Posterior cingulate gyrus (tissue), 11 donors: ENCODE measurements at regions not wholly inside any gene's neighbourhood (a gene's known extent, or its start where the extent isn't known, plus 50 kb on each side); places are given as distances from the start of the nearest gene placed in this dataset.

Experiments
- DNase-seq, 10 donors: peaks; one replicate each; pipeline versions ENCODE4 v3.0.0 to v3.0.0-alpha.2; 2020 to 2021; ENCODE audit warnings: mixed read lengths in 3 of 10
- intact Hi-C: fragments of 100-400 bp; cut with DNase I; formaldehyde crosslinking; loops from one replicate; pipeline ENCODE4 v1.15.1; 2023

- DNase-seq: no peak
- intact Hi-C loops: no loop called here
Measured at GRCh38 chr1:237998581-237998980, 107.9 kb upstream of the ZP4 start.

GRCh38 chr1:237983496-237983895 lies 92.8 kb upstream of the ZP4 start:
- intact Hi-C loops: no loop called here
- no peak for DNase-seq

GRCh38 chr1:237981223-237981622 lies 90.5 kb upstream of the ZP4 start:
- intact Hi-C loops: no loop called here
- no peak for DNase-seq

- no peak for DNase-seq
- intact Hi-C loops: no loop called here
Measured at GRCh38 chr1:237976331-237976730, 85.6 kb upstream of the ZP4 start.

- no peak for DNase-seq
- intact Hi-C loops: no loop called here
Measured at GRCh38 chr1:237975903-237976302, 85.2 kb upstream of the ZP4 start.

- no peak for DNase-seq
- intact Hi-C loops: no loop called here
Measured at GRCh38 chr1:237975376-237975775, 84.7 kb upstream of the ZP4 start.

- intact Hi-C loops: no loop called here
- no peak for DNase-seq
Measured at GRCh38 chr1:237972186-237972585, 81.5 kb upstream of the ZP4 start.

- intact Hi-C loops: no loop called here
- no peak for DNase-seq
Measured at GRCh38 chr1:237962985-237963384, 72.3 kb upstream of the ZP4 start.

GRCh38 chr1:237961754-237962153 lies 71.0 kb upstream of the ZP4 start:
- intact Hi-C loops: no loop called here
- no peak for DNase-seq

GRCh38 chr1:237959838-237960237 lies 69.1 kb upstream of the ZP4 start:
- intact Hi-C loops: no loop called here
- no peak for DNase-seq

GRCh38 chr1:237953238-237953637 lies 62.5 kb upstream of the ZP4 start:
- intact Hi-C loops: no loop called here
- DNase-seq: no peak
